Fibroblast of pulmonary artery (primary cell): ENCODE measurements at regions not wholly inside any gene's neighbourhood (a gene's known extent, or its start where the extent isn't known, plus 50 kb on each side); places are given as distances from the start of the nearest gene placed in this dataset.

Experiments
- DNase-seq: peaks from one replicate; pipeline ENCODE4 v3.0.0-alpha.2; 2010; ENCODE audit warnings: low read depth
- H3K4me3 ChIP-seq: replicated peaks from 2 replicates; pipeline ENCODE4 v1.5.1; 2011; ENCODE audit warnings: low read depth, mild to moderate bottlenecking, control low read depth, low read length, moderate library complexity
- CTCF ChIP-seq: IDR thresholded peaks from 2 replicates; pipeline ENCODE4 v1.5.1; 2011; ENCODE audit warnings: mild to moderate bottlenecking, control low read depth, low read length, inconsistent platforms; ENCODE audit errors: missing control alignments

DNA sequence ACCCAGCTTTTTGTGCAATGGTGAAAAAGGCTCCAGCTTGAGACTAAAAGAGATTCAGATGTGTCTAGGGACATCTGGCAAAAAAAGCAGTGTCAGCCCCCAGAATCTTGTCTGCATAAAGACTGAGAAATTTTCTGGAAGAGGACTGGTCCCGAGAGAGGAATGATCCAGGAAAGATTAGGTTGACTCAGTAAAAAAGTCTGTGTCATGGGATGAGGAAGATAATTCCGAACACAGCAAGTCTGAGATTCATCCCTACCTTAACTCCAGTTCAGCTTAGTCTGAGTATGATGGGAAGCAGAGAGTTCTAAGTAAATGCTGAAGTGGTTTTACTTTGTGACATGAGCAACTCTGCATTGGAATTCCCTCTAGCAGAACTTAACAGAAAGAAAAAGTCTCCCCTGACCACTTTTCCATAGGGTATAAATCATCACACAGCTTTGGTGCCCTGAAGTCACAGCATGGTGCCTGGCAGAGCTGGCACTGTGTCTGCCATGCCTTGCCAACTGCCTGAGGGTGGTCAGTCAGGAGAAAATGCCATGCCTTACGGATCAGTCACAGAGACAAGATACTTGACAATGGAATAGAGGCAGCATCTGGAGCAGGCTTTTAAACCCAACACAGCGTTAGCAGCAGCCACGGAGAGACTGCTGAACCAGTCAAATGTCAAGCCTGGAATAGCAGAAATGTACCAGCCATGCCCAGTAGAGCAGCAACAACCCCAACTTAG is 153.4 kb downstream of the ZC3H11B start:
- DNase-seq: no peak
- no peak overlapping the region for H3K4me3 ChIP-seq
- no peak for TF ChIP-seq CTCF

- TF ChIP-seq CTCF: no peak
- no peak for DNase-seq
- no peak overlapping the region for H3K4me3 ChIP-seq
Observed at GRCh38 chr1:219446288-219446687, 166.6 kb downstream of the ZC3H11B start.

- no peak overlapping the region for H3K4me3 ChIP-seq
- no peak for DNase-seq
- no peak for TF ChIP-seq CTCF
Observed at GRCh38 chr1:219445864-219446263, 167.0 kb downstream of the ZC3H11B start.

- TF ChIP-seq CTCF: no peak
- H3K4me3 ChIP-seq: no peak overlapping the region
- DNase-seq: no peak
Observed at GRCh38 chr1:219444474-219444873, 168.4 kb downstream of the ZC3H11B start.

GRCh38 chr1:219443763-219444162 is 169.1 kb downstream of the ZC3H11B start:
- no peak for TF ChIP-seq CTCF
- no peak for DNase-seq
- no peak overlapping the region for H3K4me3 ChIP-seq

- no peak for DNase-seq
- TF ChIP-seq CTCF: no peak
- no peak overlapping the region for H3K4me3 ChIP-seq
Observed at GRCh38 chr1:219442611-219443061, 170.3 kb downstream of the ZC3H11B start.

DNA sequence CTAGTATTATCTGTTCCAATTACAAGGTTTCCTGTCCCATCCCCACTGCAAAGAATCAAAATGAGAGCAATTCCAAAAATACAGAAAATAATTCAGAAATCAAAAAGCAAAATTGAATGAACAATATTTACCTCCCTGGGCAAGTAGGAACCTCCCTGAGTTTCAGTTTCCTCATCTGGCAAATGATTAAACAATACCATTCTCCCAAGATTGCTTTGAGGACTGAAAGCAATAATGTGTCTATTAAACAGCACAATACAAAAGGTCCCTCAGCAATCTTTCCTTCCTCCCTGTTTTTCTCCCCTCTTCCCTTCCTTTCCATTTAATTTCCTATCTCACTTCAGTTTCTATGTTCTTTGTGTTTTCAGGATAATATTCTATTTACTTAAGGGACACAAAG is 171.0 kb downstream of the ZC3H11B start:
- TF ChIP-seq CTCF: no peak
- no peak overlapping the region for H3K4me3 ChIP-seq
- no peak for DNase-seq
